Thyroid gland (tissue), 4 donors: ENCODE measurements at regions not wholly inside any gene's neighbourhood (a gene's known extent, or its start where the extent isn't known, plus 50 kb on each side); places are given as distances from the start of the nearest gene placed in this dataset.

Experiments used
- POLR2A ChIP-seq, 2 donors: fragments of 450-650 bp; IDR thresholded peaks; one replicate each; pipeline ENCODE4 v1.6.1; 2017; ENCODE audit warnings: antibody characterized with exemption in 2 of 2, mild to moderate bottlenecking in 2 of 2, moderate library complexity in 1 of 2
- TF ChIP-seq, protein P1 (sequence below), 6 experiments: fragments of 200-600 bp in 3 of 6; fragments of 450-650 bp in 3 of 6; sonication (generic) in 3 of 6; IDR thresholded peaks; one replicate each; pipeline ENCODE4 v1.5.1; 2016 to 2019; ENCODE audit warnings: antibody characterized with exemption in 6 of 6, mild to moderate bottlenecking in 2 of 6, inconsistent platforms in 1 of 6, moderate library complexity in 1 of 6

DNA sequence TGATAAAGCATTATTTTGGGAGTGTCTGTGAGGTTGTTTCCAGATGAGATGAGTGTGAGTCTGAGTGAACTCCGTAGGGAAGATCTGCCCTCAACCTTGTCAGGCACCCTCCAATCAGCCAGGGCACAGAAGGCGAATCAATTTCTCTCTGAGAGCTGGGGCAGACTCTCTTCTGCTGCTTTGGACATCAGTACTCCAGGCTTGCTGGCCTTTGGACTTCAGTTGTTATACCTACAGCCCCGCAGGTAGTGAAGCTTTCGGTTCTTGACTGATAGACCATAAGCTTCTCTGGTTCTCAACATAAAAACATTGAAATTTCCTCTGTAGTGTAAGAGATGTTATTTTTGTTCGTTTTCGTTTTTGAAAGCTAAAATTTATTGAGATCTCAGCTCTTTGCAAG, 71.4 kb downstream of the MAFB start:
- TF ChIP-seq, protein P1, sequence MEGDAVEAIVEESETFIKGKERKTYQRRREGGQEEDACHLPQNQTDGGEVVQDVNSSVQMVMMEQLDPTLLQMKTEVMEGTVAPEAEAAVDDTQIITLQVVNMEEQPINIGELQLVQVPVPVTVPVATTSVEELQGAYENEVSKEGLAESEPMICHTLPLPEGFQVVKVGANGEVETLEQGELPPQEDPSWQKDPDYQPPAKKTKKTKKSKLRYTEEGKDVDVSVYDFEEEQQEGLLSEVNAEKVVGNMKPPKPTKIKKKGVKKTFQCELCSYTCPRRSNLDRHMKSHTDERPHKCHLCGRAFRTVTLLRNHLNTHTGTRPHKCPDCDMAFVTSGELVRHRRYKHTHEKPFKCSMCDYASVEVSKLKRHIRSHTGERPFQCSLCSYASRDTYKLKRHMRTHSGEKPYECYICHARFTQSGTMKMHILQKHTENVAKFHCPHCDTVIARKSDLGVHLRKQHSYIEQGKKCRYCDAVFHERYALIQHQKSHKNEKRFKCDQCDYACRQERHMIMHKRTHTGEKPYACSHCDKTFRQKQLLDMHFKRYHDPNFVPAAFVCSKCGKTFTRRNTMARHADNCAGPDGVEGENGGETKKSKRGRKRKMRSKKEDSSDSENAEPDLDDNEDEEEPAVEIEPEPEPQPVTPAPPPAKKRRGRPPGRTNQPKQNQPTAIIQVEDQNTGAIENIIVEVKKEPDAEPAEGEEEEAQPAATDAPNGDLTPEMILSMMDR (IDR thresholded peaks at IDR 0.05), result no peak
- TF ChIP-seq POLR2A (IDR thresholded peaks at IDR 0.05), result no peak
